ENCODE measurements at regions not wholly inside any gene's neighbourhood (a gene's known extent, or its start where the extent isn't known, plus 50 kb on each side); places are given as distances from the start of the nearest gene placed in this dataset.

DNA sequence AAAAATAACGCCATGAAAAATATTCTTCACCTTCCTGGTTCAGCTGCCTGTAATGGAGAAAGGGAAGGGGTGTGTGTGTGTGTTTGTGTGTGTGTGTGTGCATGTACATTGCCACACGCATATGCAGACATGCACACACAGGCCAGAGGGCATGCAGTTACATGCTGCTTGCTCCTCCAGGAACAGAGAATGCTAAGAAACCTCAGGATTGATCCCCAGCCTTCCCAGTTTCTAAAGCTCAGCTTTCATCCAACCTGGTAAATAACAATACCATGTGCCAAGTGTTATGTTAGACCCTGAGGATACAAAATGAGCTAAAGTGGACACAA, 241.7 kb downstream of the SPTSSA start:
- TF ChIP-seq, protein P1, sequence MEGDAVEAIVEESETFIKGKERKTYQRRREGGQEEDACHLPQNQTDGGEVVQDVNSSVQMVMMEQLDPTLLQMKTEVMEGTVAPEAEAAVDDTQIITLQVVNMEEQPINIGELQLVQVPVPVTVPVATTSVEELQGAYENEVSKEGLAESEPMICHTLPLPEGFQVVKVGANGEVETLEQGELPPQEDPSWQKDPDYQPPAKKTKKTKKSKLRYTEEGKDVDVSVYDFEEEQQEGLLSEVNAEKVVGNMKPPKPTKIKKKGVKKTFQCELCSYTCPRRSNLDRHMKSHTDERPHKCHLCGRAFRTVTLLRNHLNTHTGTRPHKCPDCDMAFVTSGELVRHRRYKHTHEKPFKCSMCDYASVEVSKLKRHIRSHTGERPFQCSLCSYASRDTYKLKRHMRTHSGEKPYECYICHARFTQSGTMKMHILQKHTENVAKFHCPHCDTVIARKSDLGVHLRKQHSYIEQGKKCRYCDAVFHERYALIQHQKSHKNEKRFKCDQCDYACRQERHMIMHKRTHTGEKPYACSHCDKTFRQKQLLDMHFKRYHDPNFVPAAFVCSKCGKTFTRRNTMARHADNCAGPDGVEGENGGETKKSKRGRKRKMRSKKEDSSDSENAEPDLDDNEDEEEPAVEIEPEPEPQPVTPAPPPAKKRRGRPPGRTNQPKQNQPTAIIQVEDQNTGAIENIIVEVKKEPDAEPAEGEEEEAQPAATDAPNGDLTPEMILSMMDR (IDR thresholded peaks at IDR 0.05): no peak
- no peak for TF ChIP-seq POLR2A (IDR thresholded peaks at IDR 0.05)

Measured in heart left ventricle (tissue), 13 donors.